HG02943 (cell line): ENCODE measurements at regions not wholly inside any gene's neighbourhood (a gene's known extent, or its start where the extent isn't known, plus 50 kb on each side); places are given as distances from the start of the nearest gene placed in this dataset.
"Not testable (repeated sequence)": the region's sequence is repeated elsewhere in the genome, so short reads cannot be mapped to it uniquely, and the experiment has no call there.

Source experiments
- ATAC-seq: cut with Tn5 transposase; IDR thresholded peaks from one replicate; pipeline ENCODE4 v1.9.1; 2021; ENCODE audit warnings: mild to moderate bottlenecking, low read depth, moderate library complexity; ENCODE audit not compliant: unreplicated experiment

DNA sequence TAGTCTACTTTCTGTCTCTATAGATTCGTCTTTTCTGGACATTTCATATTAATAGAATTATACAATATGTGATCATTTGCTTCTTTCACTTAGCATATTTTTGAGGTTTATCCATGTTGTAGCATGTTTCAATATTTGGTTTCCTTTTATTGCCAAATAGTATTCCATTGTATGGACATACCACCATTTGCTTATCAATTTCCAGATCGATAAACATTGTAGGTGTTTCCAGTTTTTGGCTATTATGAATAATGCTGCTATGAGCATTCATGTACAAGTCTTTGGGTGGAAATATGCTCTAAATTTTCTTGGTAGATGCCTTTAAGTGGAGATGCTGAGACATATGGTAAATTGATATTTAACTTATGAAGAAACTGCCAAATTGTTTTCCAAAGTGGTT is 114.1 kb downstream of the RND3 start:
- ATAC-seq, result no peak

DNA sequence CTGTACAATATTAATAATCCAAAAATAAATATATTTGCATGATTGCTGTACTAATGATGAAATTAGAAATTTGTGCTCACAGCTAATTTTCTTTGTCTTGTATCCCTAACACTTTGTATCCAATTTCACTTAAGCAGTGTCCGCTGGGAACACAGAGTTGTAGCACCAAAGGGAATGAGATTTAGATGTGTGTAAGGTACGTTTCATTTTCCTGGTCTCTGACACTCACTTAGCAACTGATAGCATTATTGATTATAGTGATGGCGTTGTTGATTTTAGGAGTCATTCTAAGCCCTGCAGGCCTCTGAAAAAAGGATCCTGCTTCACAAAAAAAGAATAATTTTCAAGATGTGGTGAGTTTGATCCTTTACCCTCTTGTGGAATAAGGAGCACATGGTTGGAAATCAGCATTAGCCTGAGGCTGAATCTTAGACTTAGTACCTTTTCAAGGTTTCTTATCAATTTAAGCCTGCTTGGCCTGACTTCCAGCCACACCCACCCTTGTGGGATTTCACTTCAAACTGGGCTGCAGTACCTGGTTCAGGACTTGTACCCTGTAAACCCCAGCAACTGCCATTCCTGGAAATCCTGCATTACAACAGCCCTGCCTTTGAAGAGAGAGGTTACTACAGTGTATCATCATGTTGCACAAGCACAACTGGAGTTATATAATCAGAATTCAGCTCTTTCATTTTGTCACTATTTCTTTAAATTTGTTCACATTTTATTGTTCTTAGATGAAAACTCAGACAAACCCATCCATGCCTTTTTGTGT is 116.2 kb downstream of the RND3 start:
- ATAC-seq, result no peak

DNA sequence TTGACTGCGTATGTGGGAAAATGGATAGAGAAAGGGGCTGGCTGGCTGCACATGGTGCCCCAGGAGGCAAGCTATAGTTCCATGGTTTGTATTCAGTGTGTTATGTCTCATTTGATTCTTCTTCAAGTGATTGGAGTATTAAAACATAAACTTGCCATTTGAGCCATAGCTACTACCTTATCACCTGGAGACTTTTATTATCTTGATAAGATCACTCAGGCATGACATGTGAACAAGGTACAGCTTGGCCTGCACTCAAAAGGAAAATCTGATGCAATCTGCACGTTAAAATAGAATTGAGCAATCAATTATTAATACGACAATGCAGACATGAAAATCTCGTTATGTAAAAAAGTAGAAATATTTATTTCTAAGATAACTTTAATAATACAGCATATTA is 116.9 kb downstream of the RND3 start:
- ATAC-seq, result no peak

DNA sequence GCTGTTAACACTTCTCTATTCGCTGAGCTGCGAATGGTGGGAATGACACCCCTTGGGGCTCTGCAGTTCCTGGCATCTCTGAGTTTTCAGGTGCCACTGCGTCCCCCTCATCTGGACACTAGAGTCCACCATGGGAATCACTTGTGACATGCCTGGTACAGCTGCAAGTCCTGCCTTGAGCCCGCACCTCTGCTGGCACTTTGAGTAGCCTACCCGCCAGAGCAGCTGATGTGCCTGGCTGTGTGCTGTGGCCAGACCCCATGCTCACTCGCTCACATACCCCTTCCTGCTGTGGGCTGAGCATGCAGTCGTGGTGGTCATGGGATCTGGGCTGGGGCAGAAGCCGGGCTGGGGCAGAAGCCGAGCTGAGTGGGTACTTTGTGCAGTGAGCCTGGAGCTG is 117.6 kb downstream of the RND3 start:
- no peak for ATAC-seq

DNA sequence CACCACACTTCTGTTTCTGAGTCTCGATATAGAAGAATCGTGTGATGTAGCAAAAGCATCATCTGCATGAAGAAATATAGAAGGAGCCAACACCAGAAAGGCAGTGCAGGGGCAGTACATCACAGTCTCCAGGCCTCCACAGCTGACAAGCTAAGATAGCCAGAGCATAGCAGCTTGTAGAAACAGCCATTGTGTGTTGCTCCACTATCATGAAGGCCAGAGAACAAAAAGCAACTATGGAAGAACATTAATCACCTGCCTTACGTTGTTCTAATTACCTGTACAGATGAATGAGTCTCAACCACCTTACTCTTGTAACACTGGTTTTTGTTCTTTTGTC is 129.0 kb downstream of the RND3 start:
- ATAC-seq, result no peak

DNA sequence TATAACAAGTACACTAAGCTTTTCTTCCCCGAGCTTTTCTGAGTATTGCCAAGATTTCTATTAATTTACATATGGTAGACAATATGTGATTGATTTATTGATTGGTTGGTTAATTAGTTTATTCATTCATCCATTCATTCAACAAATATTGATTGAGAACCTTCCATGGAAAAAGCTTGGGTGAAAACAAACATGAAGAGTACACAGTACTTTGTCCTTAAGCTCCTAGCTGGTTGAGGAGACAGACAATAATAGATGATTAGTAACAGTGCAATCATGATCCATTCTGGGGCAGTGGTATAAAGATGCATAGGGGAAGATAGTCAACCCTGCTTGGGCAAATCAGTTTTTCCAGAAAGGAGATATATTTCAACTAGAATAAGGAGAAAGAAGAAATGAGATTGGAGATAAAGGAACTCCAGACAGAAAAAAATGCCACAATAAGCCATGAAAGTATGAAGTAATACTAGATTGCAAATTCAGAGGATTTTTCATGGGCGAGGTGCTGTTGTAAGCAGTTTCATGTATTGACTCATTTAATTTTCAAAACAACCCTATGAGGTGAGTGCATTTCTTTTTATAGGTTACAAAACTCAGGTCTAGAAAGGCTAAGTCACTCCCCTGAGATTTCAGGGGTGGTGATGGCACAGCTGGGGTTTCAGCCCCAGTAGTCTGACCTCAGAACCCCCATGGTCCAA is 129.5 kb downstream of the RND3 start:
- ATAC-seq, result peak; percentile 60

DNA sequence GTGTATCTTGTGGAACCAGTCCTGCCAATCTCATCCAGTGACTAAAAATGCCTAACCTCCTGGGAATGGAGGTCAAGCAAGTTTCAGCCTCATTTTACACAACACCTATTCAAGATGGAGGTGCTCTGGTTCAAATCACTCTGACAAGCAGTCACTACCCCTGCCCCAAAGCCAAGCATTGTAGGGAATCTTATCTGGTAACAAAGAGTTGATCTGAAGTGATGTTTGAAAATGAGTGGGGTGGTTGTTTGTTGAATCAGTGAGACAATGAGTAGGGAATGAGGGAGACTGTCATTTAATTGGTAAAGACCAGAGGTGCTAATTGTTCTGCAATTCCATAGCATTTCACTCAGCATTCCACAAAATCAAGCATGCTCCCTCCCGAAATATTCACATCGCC is 132.0 kb downstream of the RND3 start:
- ATAC-seq, result no peak

DNA sequence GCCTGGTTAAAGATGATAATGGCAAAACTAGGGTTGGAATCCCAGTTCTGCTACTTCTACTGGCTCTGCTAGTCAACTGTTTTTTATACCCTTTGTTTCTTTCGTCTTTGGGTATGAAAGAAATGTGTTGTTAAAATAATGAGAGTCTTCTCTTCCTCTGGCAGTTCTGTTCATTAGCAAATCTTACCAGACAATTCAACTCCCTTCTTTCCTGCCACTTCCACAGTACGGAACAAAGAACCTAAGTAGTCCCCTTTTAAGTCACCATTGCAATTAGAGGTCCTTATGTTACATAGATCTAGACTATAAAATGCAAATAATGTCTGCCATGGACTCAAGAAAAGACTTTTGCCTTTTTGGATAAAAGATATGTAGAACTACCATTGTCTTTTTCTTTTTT is 134.1 kb downstream of the RND3 start:
- no peak for ATAC-seq

DNA sequence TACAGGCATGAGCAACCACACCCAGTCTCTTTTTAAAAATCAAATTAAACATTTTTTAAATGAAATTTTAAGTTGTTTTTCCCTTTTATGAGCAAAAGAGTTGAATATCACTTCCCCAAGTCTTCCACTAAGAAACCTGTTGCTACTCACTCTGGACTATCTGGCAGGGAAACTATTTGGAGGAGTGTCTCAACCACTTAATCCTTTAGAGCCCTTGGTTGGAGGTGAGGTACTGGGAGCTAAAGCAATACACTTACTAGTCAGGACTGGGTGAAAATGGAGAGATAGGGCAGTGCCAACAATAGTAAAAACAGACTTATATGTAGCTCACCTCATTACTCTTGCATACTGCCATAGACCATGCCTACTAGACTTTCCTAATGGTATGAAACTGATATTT is 135.5 kb downstream of the RND3 start:
- no peak for ATAC-seq

DNA sequence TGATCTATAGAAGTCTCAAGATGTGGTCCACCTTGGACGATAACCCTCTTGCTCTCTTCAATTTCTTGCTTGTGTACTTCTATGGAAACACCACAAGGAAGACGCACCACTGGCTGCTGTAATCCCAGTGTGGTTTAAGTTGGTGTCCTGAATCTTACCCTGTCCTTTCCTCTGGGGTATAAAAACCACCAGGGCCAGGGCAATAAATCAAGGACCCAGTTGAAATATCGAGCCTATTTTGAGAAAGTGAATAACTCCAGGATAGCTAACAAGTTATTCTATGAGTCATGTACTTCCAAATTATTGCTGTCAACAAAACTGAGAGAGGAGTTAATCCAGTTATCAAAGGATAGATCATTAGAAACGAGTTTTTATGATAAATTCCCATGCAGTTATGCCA is 137.0 kb downstream of the RND3 start:
- no peak for ATAC-seq

DNA sequence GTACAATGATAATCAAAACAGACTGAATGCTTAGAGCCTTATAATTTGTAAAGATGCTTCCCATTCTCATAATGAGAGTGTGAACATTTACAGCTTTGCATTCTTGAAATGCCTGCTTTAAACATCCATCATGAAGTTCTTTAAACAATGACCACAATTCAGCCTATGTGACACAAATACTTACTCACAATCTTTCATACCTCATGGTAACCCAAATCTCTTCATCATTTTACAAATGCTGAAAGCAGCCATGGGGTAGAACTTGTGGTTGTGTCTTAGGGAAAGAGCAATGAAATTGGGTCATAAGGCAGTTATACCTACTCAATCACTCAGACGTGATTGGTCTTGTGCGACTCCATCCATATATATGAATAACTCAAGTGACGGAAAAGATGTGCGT is 140.7 kb downstream of the RND3 start:
- ATAC-seq, result no peak

DNA sequence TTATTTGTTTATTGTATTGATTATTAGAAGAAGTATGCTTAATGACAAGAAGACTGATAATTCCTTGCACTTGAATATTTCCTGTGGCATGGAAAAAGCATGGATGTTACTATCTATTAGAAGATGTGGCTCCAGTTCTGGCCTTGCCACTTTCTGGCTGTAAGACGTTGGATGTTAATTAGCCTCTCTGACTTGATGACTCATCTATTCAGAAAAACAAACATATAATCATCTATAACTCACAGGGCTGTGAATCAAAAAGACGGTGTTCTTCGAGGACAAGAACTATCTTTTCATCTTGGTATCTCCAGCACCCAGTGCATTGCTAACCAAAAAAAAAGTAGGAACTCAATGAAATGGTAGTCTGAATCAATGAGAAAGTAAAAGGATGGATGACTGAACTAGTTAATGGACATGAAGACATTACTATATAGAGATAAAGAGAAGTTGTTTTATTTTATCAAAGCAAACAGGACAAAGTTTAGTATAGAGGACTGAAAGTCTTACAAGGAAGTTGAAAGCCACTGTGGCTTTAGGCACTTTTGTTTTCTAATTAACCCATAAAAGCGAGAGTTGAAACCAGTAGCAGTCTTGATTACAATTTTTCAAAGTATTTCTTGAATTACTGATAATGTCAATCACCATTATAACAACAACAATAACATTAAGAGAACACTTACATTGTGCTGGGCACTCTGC is 145.3 kb downstream of the RND3 start:
- no peak for ATAC-seq

DNA sequence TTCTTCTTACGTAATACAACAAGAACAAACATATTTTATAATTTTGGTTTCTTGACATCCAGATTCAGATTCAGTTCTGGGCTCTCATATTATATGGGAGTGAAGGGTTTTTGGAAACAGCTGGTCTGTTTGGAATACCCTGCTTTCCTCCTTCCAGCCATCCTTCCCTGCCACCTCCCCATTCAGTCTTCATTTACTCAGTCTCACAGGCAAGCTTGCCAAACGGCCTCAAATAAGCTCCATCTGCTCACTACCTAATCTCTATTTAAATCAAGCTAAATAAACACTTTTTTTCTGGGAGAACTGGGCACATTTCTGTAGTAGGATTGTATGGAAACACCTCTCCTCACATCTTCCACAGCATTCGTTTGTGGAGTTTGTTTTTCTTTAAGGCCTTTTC is 147.5 kb downstream of the RND3 start:
- no peak for ATAC-seq

DNA sequence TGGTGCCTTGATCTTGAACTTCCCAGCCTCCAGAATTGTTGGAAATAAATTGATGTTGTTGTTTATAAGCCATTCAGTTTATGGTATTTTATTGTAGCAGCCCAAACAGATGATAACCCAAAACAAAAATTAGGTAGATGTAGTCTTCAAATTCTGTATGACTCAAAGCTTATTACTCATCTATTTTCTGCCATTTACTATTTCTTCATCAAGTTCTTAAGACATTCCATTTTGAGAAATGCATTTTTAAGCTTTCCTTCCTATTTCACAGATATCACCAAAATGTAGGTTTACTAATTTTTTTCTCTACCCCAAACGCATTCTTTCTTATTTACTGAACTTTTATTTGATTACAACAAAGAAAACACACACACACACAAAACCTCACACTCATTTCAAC is 148.2 kb downstream of the RND3 start:
- no peak for ATAC-seq

DNA sequence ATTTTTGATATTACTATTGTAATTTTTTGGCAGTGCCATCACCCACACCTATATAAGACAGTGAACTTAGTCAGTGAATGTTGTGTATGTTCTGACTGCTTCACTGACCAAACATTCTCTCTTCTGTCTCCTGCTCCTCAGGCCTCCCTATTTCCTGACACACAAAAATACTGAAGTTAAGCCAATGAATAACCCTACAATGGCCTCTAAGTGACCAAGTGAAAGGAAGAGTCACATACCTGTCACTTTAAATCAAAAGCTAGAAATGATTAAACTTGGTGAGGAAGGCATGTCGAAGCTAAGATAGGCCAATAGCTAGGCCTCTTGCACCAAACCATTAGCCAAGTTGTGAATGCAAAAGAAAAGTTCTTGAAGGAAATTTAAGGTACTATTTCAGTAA is 151.9 kb downstream of the RND3 start:
- no peak for ATAC-seq

DNA sequence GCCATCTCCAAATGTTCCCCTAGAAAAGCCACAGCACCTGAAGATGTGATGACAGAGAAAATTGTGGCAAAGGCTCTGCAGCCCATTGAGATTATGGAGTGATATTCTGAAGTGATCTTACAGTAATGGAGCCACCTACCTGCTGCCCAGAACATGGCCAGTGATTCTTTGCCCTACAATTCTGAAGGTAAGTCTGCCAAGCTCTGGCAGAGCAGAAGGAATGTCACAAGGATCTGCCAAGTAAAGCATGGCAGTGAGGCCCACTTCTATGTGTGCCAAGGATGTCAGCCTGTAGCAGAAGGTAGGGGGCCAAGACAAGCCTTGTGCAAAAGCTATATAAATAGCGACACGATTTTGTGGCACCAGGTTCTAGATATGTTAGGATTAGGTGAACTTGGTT is 155.1 kb downstream of the RND3 start:
- ATAC-seq, result no peak

DNA sequence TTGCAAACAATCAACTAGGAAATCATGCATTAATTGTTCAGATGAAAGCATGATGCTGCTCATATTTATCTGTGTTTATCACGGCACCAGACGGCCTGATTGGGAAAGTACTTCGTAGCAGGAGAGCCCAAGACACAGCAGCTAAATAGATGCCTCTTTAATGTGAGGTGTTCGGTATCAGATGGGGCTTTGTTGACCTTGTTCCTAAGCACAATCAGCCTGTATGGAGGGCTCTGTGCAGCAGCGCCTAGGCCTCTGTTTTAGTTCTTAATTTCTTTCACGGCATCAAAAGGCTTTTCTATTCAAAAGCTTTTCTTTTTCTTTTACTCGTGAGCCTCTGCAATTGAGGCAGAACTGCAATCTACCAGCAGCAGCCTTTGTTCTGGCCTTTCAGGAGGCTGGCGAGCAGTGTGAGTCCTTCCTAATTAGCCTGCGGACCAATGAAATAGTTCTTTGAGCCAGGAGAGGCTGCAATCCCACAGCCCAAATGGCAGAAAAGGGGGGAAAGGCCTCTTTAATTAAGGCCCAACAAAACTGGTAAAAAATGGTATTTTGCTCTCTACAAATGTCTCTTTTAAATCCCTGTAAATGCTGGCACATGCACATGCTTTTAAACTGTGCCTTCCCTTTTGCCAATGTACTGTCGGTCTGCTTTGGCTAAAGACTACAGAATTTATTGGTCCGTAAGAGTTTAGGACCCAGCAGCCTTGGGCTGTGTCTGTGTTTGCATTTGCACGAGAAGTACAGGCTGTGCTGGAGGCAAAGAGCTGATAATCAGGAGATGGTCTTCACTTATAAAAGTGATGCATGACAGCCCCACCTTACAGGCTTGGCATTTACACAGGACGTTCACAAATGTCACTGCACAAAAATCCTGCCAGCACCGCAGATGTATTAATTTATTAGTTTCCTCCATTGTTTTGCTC is 159.6 kb downstream of the RND3 start:
- ATAC-seq, result no peak

DNA sequence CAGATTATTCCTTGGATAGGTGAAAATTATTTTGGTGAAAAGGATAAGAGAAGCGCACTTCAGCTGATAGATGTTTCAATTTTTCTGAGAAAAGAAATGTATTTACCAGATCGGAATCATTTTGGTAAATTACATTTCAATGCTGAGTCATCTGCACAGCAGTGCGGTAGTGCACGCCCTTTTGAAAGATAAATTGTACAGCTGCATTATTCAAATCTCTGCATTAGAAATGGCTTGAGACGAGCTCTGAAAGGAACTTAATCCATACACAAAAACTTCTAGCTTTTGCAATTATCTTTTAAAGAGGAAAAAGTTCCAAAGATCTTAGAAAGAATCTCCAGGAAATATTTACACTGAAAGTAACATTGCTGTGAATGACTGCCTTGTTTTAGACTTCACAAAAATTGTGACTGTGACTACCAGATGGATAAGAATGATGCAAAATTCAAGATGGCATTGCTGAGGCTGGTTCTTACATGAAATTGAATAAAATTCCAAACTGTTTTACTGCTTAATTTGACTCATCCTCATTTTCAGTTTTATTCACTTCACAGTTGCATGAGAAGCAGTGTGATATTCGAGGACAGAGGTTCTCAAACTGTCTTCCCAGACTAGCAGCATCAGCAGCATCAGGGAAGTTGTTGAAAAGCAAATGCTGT is 161.7 kb downstream of the RND3 start:
- no peak for ATAC-seq

DNA sequence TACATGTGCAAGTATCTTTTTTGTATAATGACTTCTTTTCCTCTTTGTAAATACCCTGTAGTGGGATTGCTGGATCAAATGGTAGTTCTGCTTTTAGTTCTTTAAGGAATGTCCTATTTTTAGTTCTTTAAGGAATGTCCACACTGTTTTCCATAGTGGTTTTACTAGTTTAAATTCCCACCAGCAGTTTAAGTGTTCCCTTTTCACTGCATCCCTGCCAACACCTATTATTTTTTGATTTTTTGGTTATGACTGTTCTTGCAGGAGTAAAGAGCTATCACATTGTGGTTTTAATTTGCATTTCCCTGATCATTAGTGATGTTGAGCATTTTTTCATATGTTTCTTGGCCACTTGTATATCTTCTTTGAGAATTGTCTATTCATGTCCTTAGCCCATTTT is 164.4 kb downstream of the RND3 start:
- ATAC-seq, result not testable (repeated sequence)

DNA sequence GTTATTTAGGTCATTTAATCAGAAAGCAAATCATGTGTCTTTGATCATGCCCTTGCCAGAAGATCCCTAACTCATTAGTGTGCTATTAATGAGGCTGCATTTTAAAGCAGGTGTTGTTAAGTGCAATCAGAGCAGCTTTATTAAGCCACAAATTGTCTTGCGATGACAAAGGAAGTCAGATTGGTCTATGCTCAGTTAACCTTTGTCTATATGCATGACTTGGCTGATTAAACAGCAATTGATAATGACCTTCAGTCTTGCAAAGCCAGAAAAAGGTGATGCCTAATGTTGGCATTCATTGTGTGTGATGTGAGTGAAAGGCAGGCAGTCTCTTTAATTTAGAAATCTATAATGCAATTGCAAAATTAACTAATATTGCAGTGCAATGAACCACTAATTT is 166.9 kb downstream of the RND3 start:
- no peak for ATAC-seq
